ENCODE measurements at regions not wholly inside any gene's neighbourhood (a gene's known extent, or its start where the extent isn't known, plus 50 kb on each side); places are given as distances from the start of the nearest gene placed in this dataset.

- H3K4me3 ChIP-seq (replicated peaks in 1 of 2; ENCODE audit: low read depth in 2 of 2, low read length in 2 of 2): no peak overlapping the region
- no peak for TF ChIP-seq CTCF (IDR thresholded peaks at IDR 0.05; ENCODE audit: low read depth, low read length)
- DNase-seq (ENCODE audit: low read depth in 2 of 2): peak; percentile 51 to 59
Observed at GRCh38 chr2:215554689-215555498, 119.0 kb upstream of the FN1 start.

GRCh38 chr2:215553946-215554345, 118.1 kb upstream of the FN1 start:
- peak in 1 of 2 donors; percentile 31 for DNase-seq (ENCODE audit: low read depth in 2 of 2)
- no peak overlapping the region for H3K4me3 ChIP-seq (replicated peaks in 1 of 2; ENCODE audit: low read depth in 2 of 2, low read length in 2 of 2)
- no peak for TF ChIP-seq CTCF (IDR thresholded peaks at IDR 0.05; ENCODE audit: low read depth, low read length)

- H3K4me3 ChIP-seq (replicated peaks in 1 of 2; ENCODE audit: low read depth in 2 of 2, low read length in 2 of 2): no peak overlapping the region
- TF ChIP-seq CTCF (IDR thresholded peaks at IDR 0.05; ENCODE audit: low read depth, low read length): no peak
- no peak for DNase-seq (ENCODE audit: low read depth in 2 of 2)
Observed at GRCh38 chr2:215552144-215552580, 116.3 kb upstream of the FN1 start.

GRCh38 chr2:215550331-215550730, 114.5 kb upstream of the FN1 start:
- DNase-seq (ENCODE audit: low read depth in 2 of 2): no peak
- H3K4me3 ChIP-seq (replicated peaks in 1 of 2; ENCODE audit: low read depth in 2 of 2, low read length in 2 of 2): no peak overlapping the region
- no peak for TF ChIP-seq CTCF (IDR thresholded peaks at IDR 0.05; ENCODE audit: low read depth, low read length)

GRCh38 chr2:215548714-215549113, 112.8 kb upstream of the FN1 start:
- peak; percentile 15 to 76 for DNase-seq (ENCODE audit: low read depth in 2 of 2)
- no peak for TF ChIP-seq CTCF (IDR thresholded peaks at IDR 0.05; ENCODE audit: low read depth, low read length)
- no peak overlapping the region for H3K4me3 ChIP-seq (replicated peaks in 1 of 2; ENCODE audit: low read depth in 2 of 2, low read length in 2 of 2)

GRCh38 chr2:215542690-215543089, 106.8 kb upstream of the FN1 start:
- no peak overlapping the region for H3K4me3 ChIP-seq (replicated peaks in 1 of 2; ENCODE audit: low read depth in 2 of 2, low read length in 2 of 2)
- TF ChIP-seq CTCF (IDR thresholded peaks at IDR 0.05; ENCODE audit: low read depth, low read length): no peak
- DNase-seq (ENCODE audit: low read depth in 2 of 2): peak in 1 of 2 donors; percentile 56
